ENCODE measurements at regions not wholly inside any gene's neighbourhood (a gene's known extent, or its start where the extent isn't known, plus 50 kb on each side); places are given as distances from the start of the nearest gene placed in this dataset.
"Not testable (repeated sequence)": the region's sequence is repeated elsewhere in the genome, so short reads cannot be mapped to it uniquely, and the experiment has no call there.

GRCh38 chr6:48701572-48701971 is 590.6 kb upstream of the PTCHD4 start:
- no peak for DNase-seq

GRCh38 chr6:48695872-48696271 is 584.9 kb upstream of the PTCHD4 start:
- DNase-seq = no peak

GRCh38 chr6:48691420-48691819 is 580.4 kb upstream of the PTCHD4 start:
- DNase-seq = no peak

- DNase-seq = no peak
Observed at GRCh38 chr6:48689498-48689897, 578.5 kb upstream of the PTCHD4 start.

GRCh38 chr6:48678390-48678789 is 567.4 kb upstream of the PTCHD4 start:
- DNase-seq = no peak

GRCh38 chr6:48671505-48671904 is 560.5 kb upstream of the PTCHD4 start:
- DNase-seq = no peak

GRCh38 chr6:48670546-48670945 is 559.5 kb upstream of the PTCHD4 start:
- no peak for DNase-seq

GRCh38 chr6:48667797-48668196 is 556.8 kb upstream of the PTCHD4 start:
- no peak for DNase-seq

GRCh38 chr6:48664826-48665225 is 553.8 kb upstream of the PTCHD4 start:
- no peak for DNase-seq

- no peak for DNase-seq
Observed at GRCh38 chr6:48658915-48659314, 547.9 kb upstream of the PTCHD4 start.

GRCh38 chr6:48641544-48641943 is 530.5 kb upstream of the PTCHD4 start:
- DNase-seq = no peak

GRCh38 chr6:48638796-48639195 is 527.8 kb upstream of the PTCHD4 start:
- not testable (repeated sequence) for DNase-seq

- no peak for DNase-seq
Observed at GRCh38 chr6:48630511-48630910, 519.5 kb upstream of the PTCHD4 start.

- no peak for DNase-seq
Observed at GRCh38 chr6:48628316-48628715, 517.3 kb upstream of the PTCHD4 start.

- no peak for DNase-seq
Observed at GRCh38 chr6:48626421-48626820, 515.4 kb upstream of the PTCHD4 start.

- DNase-seq = no peak
Observed at GRCh38 chr6:48624631-48625030, 513.6 kb upstream of the PTCHD4 start.

- DNase-seq = no peak
Observed at GRCh38 chr6:48619771-48620170, 508.8 kb upstream of the PTCHD4 start.

- DNase-seq = no peak
Observed at GRCh38 chr6:48615041-48615440, 504.0 kb upstream of the PTCHD4 start.

- no peak for DNase-seq
Observed at GRCh38 chr6:48614326-48614725, 503.3 kb upstream of the PTCHD4 start.

GRCh38 chr6:48613231-48613949 is 502.4 kb upstream of the PTCHD4 start:
- DNase-seq = no peak

- DNase-seq = no peak
Observed at GRCh38 chr6:48611332-48611731, 500.3 kb upstream of the PTCHD4 start.

- no peak for DNase-seq
Observed at GRCh38 chr6:48610846-48611245, 499.8 kb upstream of the PTCHD4 start.

GRCh38 chr6:48606618-48607017 is 495.6 kb upstream of the PTCHD4 start:
- DNase-seq = no peak

GRCh38 chr6:48597951-48598350 is 487.0 kb upstream of the PTCHD4 start:
- DNase-seq = no peak

GRCh38 chr6:48596830-48597229 is 485.8 kb upstream of the PTCHD4 start:
- DNase-seq = no peak
